Neural cell (in vitro differentiated cells): ENCODE measurements at regions not wholly inside any gene's neighbourhood (a gene's known extent, or its start where the extent isn't known, plus 50 kb on each side); places are given as distances from the start of the nearest gene placed in this dataset.

Experiments
- H2AFZ ChIP-seq: fragments of 200-600, 300-800 bp; sonication (generic), shearing (Covaris generic); 2 replicates; pipeline ENCODE4 v1.6.0; 2014; ENCODE audit warnings: low read depth, mild to moderate bottlenecking, antibody characterized with exemption, low read length, moderate library complexity
- H3F3A ChIP-seq: fragments of 200-600 bp; shearing (Covaris generic); 2 replicates; pipeline ENCODE4 v1.6.1; 2016; ENCODE audit warnings: mild to moderate bottlenecking, moderate library complexity, mixed read lengths, antibody characterized with exemption, low read length; ENCODE audit not compliant: insufficient read depth, poor library complexity, severe bottlenecking
- H3K27ac ChIP-seq: fragments of 200-600, 300-800 bp; sonication (generic), shearing (Covaris generic); 2 replicates; pipeline ENCODE4 v1.5.1; 2014; ENCODE audit warnings: mild to moderate bottlenecking, low read length, moderate library complexity
- H3K27me3 ChIP-seq: fragments of 300-800, 200-600 bp; sonication (generic), shearing (Covaris generic); 2 replicates; pipeline ENCODE4 v1.6.0; 2014; ENCODE audit warnings: mild to moderate bottlenecking, low read depth, low read length, moderate library complexity; ENCODE audit not compliant: insufficient read depth
- H3K36me3 ChIP-seq: fragments of 300-800, 200-600 bp; sonication (generic), shearing (Covaris generic); 2 replicates; pipeline ENCODE4 v1.5.1; 2014; ENCODE audit warnings: mild to moderate bottlenecking, antibody characterized with exemption, low read length, moderate library complexity; ENCODE audit not compliant: insufficient read depth
- H3K4me2 ChIP-seq: fragments of 300-800, 200-600 bp; sonication (generic), shearing (Covaris generic); 2 replicates; pipeline ENCODE4 v1.6.0; 2014; ENCODE audit warnings: mild to moderate bottlenecking, low read length
- H3K4me3 ChIP-seq: fragments of 300-800, 200-600 bp; sonication (generic), shearing (Covaris generic); 2 replicates; pipeline ENCODE4 v1.5.1; 2014; ENCODE audit warnings: mild to moderate bottlenecking, low read length, moderate library complexity
- H3K79me2 ChIP-seq: fragments of 200-600 bp; shearing (Covaris generic); replicated peaks from 2 replicates; pipeline ENCODE4 v1.6.0; 2014; ENCODE audit warnings: mild to moderate bottlenecking, low read length, moderate library complexity; ENCODE audit not compliant: insufficient read depth
- H3K9ac ChIP-seq: fragments of 300-800, 200-600 bp; sonication (generic), shearing (Covaris generic); 2 replicates; pipeline ENCODE4 v1.6.1; 2016; ENCODE audit warnings: mild to moderate bottlenecking, low read length, mixed read lengths
- H3K9me2 ChIP-seq: fragments of 200-600 bp; shearing (Covaris generic); 2 replicates; pipeline ENCODE4 v1.6.1; 2016; ENCODE audit warnings: mild to moderate bottlenecking, low read length, mixed read lengths; ENCODE audit not compliant: insufficient read depth
- H3K9me3 ChIP-seq: fragments of 200-600, 300-800 bp; sonication (generic), shearing (Covaris generic); 2 replicates; pipeline ENCODE4 v1.6.1; 2016; ENCODE audit warnings: mild to moderate bottlenecking, mixed run types, low read length, moderate library complexity, mixed read lengths
- H4K20me1 ChIP-seq: fragments of 200-600 bp; shearing (Covaris generic); 2 replicates; pipeline ENCODE4 v1.6.1; 2016; ENCODE audit warnings: mild to moderate bottlenecking, mixed run types; ENCODE audit not compliant: insufficient read depth
- CTCF ChIP-seq: fragments of 450-650 bp; IDR thresholded peaks from 2 replicates; pipeline ENCODE4 v1.5.1; 2014; ENCODE audit warnings: antibody characterized with exemption, mild to moderate bottlenecking, moderate library complexity; ENCODE audit not compliant: poor library complexity, severe bottlenecking
- EP300 ChIP-seq: fragments of 450-650 bp; conservative IDR thresholded peaks from 2 replicates; pipeline ENCODE4 v1.6.1; 2014; ENCODE audit warnings: antibody characterized with exemption, mild to moderate bottlenecking, moderate library complexity; ENCODE audit not compliant: poor library complexity, severe bottlenecking
- EZH2 ChIP-seq: fragments of 200-600, 300-800 bp; shearing (Covaris generic), sonication (generic); IDR thresholded peaks from 2 replicates; pipeline ENCODE4 v1.6.1; 2014; ENCODE audit warnings: antibody characterized with exemption, low read length, borderline replicate concordance, mild to moderate bottlenecking; ENCODE audit not compliant: insufficient read depth, poor library complexity, severe bottlenecking
- MXI1 ChIP-seq: fragments of 450-650 bp; conservative IDR thresholded peaks from 2 replicates; pipeline ENCODE4 v1.6.1; 2014; ENCODE audit warnings: antibody characterized with exemption, mild to moderate bottlenecking; ENCODE audit not compliant: poor library complexity, severe bottlenecking
- POLR2AphosphoS5 ChIP-seq: IDR thresholded peaks from 2 replicates; pipeline ENCODE4 v1.6.1; 2012
- RAD21 ChIP-seq: fragments of 450-650 bp; conservative IDR thresholded peaks from 2 replicates; pipeline ENCODE4 v1.6.1; 2014; ENCODE audit warnings: antibody characterized with exemption, mild to moderate bottlenecking, moderate library complexity
- SMC3 ChIP-seq: fragments of 450-650 bp; conservative IDR thresholded peaks from 2 replicates; pipeline ENCODE4 v1.6.1; 2014; ENCODE audit warnings: antibody characterized with exemption, mild to moderate bottlenecking, moderate library complexity; ENCODE audit not compliant: poor library complexity
- TAF1 ChIP-seq: IDR thresholded peaks from 2 replicates; pipeline ENCODE4 v1.6.1; 2012; ENCODE audit warnings: low read depth
- TF ChIP-seq, protein P1 (sequence below): IDR thresholded peaks from 2 replicates; pipeline ENCODE4 v1.6.1; 2012; ENCODE audit warnings: borderline replicate concordance

DNA sequence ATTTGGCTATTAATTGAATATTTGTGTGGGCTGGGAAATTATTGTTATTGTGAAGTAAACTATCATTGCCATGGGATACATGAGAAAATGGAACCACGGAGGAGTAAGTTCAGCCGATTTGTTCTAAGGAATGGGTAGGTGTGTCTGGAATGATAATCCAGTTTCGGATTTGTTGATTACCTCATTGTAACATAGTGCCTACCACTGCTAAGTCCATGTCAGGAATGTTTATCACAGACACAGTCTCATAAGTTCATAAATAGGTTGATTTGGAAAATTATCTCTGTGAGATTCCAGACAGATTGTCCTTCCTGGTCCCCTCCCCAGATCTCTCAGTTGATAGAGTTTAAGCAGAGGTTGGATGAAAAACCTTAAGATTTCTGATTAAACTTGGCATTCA, 78.1 kb upstream of the MAST4 start:
- Histone ChIP-seq H3K36me3 (no peaks in the 10 kb centered on the region), H3K9ac (no peak overlapping the region), H3K27me3 (no peaks in the 10 kb centered on the region), H3F3A (no peaks in the 10 kb centered on the region), H2AFZ (no peak overlapping the region), H3K27ac (no peak overlapping the region), H4K20me1 (no peaks in the 10 kb centered on the region), H3K9me2 (no peaks in the 10 kb centered on the region), H3K9me3 (no peaks in the 10 kb centered on the region), H3K79me2 (no peaks in the 10 kb centered on the region), H3K4me2 (no peak overlapping the region), H3K4me3 (no peak overlapping the region)
- TF ChIP-seq POLR2AphosphoS5 = no peak
- TF ChIP-seq, protein P1, sequence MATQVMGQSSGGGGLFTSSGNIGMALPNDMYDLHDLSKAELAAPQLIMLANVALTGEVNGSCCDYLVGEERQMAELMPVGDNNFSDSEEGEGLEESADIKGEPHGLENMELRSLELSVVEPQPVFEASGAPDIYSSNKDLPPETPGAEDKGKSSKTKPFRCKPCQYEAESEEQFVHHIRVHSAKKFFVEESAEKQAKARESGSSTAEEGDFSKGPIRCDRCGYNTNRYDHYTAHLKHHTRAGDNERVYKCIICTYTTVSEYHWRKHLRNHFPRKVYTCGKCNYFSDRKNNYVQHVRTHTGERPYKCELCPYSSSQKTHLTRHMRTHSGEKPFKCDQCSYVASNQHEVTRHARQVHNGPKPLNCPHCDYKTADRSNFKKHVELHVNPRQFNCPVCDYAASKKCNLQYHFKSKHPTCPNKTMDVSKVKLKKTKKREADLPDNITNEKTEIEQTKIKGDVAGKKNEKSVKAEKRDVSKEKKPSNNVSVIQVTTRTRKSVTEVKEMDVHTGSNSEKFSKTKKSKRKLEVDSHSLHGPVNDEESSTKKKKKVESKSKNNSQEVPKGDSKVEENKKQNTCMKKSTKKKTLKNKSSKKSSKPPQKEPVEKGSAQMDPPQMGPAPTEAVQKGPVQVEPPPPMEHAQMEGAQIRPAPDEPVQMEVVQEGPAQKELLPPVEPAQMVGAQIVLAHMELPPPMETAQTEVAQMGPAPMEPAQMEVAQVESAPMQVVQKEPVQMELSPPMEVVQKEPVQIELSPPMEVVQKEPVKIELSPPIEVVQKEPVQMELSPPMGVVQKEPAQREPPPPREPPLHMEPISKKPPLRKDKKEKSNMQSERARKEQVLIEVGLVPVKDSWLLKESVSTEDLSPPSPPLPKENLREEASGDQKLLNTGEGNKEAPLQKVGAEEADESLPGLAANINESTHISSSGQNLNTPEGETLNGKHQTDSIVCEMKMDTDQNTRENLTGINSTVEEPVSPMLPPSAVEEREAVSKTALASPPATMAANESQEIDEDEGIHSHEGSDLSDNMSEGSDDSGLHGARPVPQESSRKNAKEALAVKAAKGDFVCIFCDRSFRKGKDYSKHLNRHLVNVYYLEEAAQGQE = no peak
- no peak for TF ChIP-seq CTCF
- TF ChIP-seq EZH2 = no peak
- TF ChIP-seq TAF1 = no peak
- no peak for TF ChIP-seq MXI1
- TF ChIP-seq RAD21 = no peak
- TF ChIP-seq SMC3 = no peak
- no peak for TF ChIP-seq EP300

DNA sequence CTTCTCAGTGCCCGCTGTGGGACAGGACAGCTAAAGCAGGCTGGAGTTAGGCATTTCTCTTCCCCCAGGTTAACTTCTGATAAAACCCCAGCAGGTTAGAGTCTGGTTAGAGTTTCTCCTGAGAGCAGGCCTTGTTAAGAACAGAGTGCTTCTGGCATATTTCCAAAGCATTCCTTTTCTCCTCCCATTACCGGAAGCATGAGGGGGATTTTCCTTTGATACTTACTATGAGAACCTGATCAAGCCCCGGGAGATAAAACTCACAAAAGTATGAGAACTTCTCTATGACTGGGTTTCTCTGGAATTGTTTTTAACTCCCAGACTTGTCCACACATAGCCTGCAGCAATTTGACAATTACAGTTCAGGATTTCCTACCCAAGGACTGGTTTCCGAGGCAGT, 77.4 kb upstream of the MAST4 start:
- H3K27ac ChIP-seq = no peak overlapping the region
- TF ChIP-seq MXI1 (no peak), EZH2 (no peak), TAF1 (no peak), EP300 (no peak), POLR2AphosphoS5 (no peak)
- TF ChIP-seq, protein P1 = no peak
- no peak overlapping the region for H3K9ac ChIP-seq
- no peaks in the 10 kb centered on the region for H3K27me3 ChIP-seq
- no peak overlapping the region for H3K4me2 ChIP-seq
- no peak overlapping the region for H2AFZ ChIP-seq
- no peak overlapping the region for H3K4me3 ChIP-seq
- H3K36me3 ChIP-seq = no peaks in the 10 kb centered on the region
- no peaks in the 10 kb centered on the region for H3K79me2 ChIP-seq
- H3K9me2 ChIP-seq = no peaks in the 10 kb centered on the region
- H4K20me1 ChIP-seq = no peaks in the 10 kb centered on the region
- no peaks in the 10 kb centered on the region for H3K9me3 ChIP-seq
- H3F3A ChIP-seq = no peaks in the 10 kb centered on the region
